BLaER1 (cell line): ENCODE measurements at regions not wholly inside any gene's neighbourhood (a gene's known extent, or its start where the extent isn't known, plus 50 kb on each side); places are given as distances from the start of the nearest gene placed in this dataset.

Experiments used
- H3K27ac ChIP-seq: shearing (Covaris generic); formaldehyde crosslinking; 2 replicates; pipeline ENCODE4 v1.8.1; 2022
- H3K27me3 ChIP-seq: shearing (Covaris generic); formaldehyde crosslinking; 2 replicates; pipeline ENCODE4 v1.8.1; 2022
- H3K36me3 ChIP-seq: shearing (Covaris generic); formaldehyde crosslinking; 2 replicates; pipeline ENCODE4 v1.8.1; 2022
- H3K4me1 ChIP-seq: shearing (Covaris generic); formaldehyde crosslinking; 2 replicates; pipeline ENCODE4 v1.8.1; 2022
- H3K4me2 ChIP-seq: shearing (Covaris generic); formaldehyde crosslinking; 2 replicates; pipeline ENCODE4 v1.8.1; 2022
- H3K4me3 ChIP-seq: shearing (Covaris generic); formaldehyde crosslinking; 2 replicates; pipeline ENCODE4 v1.8.1; 2022
- H3K9ac ChIP-seq: shearing (Covaris generic); formaldehyde crosslinking; 2 replicates; pipeline ENCODE4 v1.8.1; 2022
- H3K9me3 ChIP-seq: shearing (Covaris generic); formaldehyde crosslinking; 2 replicates; pipeline ENCODE4 v1.8.1; 2022
- H4K20me1 ChIP-seq: shearing (Covaris generic); formaldehyde crosslinking; 2 replicates; pipeline ENCODE4 v1.8.1; 2022
- Cebpa-rat ChIP-seq: shearing (Covaris generic); IDR thresholded peaks from 2 replicates; pipeline ENCODE4 v1.8.1; 2022

GRCh38 chr1:147080671-147081394, 91.4 kb downstream of the PRKAB2 start:
- Histone ChIP-seq H3K4me2 (no peak overlapping the region), H3K27ac (no peak overlapping the region), H3K4me1 (peaks cover 14% of the 10 kb centered on the region; the same call in 1 of the 2 replicates), H3K4me3 (no peak overlapping the region), H3K27me3 (peaks cover 79% of the 10 kb centered on the region), H3K9me3 (peaks cover 79% of the 10 kb centered on the region), H3K9ac (no peak overlapping the region), H4K20me1 (no peaks in the 10 kb centered on the region), H3K36me3 (no peaks in the 10 kb centered on the region)
- no peak for TF ChIP-seq Cebpa-rat

GRCh38 chr1:147080006-147080661, 92.1 kb downstream of the PRKAB2 start:
- Histone ChIP-seq H3K4me3 (peak overlapping the region; percentile 36; the same call in 1 of the 2 replicates), H3K4me1 (peaks cover 13% of the 10 kb centered on the region; the same call in 1 of the 2 replicates), H3K9me3 (peaks cover 72% of the 10 kb centered on the region), H3K9ac (no peak overlapping the region), H3K27me3 (peaks cover 72% of the 10 kb centered on the region), H3K4me2 (no peak overlapping the region), H3K36me3 (no peaks in the 10 kb centered on the region), H3K27ac (no peak overlapping the region), H4K20me1 (no peaks in the 10 kb centered on the region)
- TF ChIP-seq Cebpa-rat: no peak

DNA sequence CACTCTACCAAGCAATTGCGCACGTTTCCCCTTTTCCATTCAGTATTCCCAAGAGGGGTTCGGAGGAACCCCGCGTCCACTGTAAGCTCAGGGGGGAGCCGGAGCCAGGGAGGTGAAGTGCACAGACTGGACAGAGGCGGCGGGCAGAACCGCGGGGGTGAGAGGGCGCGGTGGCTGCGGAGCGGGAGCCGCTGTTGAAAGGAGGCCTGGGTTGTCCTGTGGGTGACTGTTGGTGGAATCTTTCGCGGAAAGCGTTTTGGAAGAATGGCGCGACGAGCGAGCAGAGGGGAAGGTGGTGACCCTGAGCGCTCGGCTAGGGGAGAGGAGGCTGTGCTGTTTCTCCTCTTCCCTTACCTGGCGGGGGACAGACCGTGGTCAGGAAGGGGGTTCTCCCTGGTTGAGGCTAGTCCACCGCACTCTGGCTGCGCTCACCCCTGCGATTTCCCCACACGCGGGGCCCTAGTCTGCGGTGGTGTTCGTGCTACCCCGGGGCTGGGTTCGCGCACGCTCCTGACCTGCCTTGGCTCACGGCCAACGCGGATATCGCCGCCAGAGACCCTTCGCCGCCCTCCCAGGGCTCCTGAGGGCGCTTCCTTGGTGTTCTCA, 92.8 kb downstream of the PRKAB2 start:
- no peak overlapping the region for H3K4me2 ChIP-seq
- TF ChIP-seq Cebpa-rat: no peak
- peaks cover 6% of the 10 kb centered on the region; the same call in 1 of the 2 replicates for H3K4me1 ChIP-seq
- H3K36me3 ChIP-seq: no peaks in the 10 kb centered on the region
- H4K20me1 ChIP-seq: no peaks in the 10 kb centered on the region
- peaks cover 66% of the 10 kb centered on the region for H3K27me3 ChIP-seq
- H3K9ac ChIP-seq: no peak overlapping the region
- H3K9me3 ChIP-seq: peaks cover 70% of the 10 kb centered on the region
- H3K27ac ChIP-seq: no peak overlapping the region
- peak overlapping the region; percentile 36; the same call in 1 of the 2 replicates for H3K4me3 ChIP-seq

DNA sequence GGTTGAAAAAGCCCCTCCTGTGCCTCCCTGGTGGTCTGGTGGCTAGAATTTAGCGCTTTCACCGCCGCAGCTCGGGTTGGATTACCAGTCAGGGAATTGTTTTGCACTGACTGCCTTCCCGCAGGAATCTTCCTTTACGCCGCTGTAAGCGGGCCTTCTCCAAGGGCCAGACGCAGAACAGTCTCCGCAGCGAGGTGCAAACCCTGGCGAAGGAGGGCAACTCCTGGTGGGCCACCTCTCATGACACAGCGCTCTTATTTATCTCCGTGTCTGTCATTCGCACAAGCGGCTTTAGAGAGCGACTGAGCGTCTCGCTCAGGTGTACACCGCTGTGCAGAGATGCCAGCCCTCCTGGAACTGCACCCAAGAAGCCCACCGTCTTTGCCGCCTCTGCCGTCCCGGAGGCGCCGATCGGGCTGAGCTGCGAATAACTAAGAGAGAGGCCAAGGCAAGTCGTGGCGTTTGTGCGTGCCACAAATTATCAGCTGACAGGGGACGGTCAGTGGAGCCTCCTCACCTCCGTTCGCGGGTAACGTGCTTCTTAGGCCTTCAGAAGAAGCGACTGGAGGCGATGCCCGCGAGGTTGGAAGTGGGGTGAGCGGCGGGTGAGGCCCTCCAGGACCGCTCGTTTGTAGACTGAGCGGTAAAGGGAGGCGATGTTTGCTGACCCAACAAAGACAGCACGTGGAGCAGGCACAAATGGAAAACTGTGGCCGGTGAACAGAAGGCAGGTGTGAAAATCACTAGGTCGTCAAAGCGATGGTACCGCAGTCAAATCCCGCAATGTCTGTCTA, 93.5 kb downstream of the PRKAB2 start:
- Histone ChIP-seq H3K4me2 (no peak overlapping the region), H3K27me3 (peaks cover 59% of the 10 kb centered on the region)

GRCh38 chr1:147077936-147078605, 94.2 kb downstream of the PRKAB2 start:
- Histone ChIP-seq H3K4me3 (no peak overlapping the region), H3K27me3 (peaks cover 52% of the 10 kb centered on the region), H3K9ac (no peak overlapping the region), H3K36me3 (no peaks in the 10 kb centered on the region), H3K4me2 (no peak overlapping the region), H4K20me1 (no peaks in the 10 kb centered on the region), H3K9me3 (peaks cover 59% of the 10 kb centered on the region), H3K27ac (no peak overlapping the region), H3K4me1 (no peaks in the 10 kb centered on the region)
- no peak for TF ChIP-seq Cebpa-rat

More for the DNA sequence above, 93.5 kb downstream of the PRKAB2 start:
- H3K27ac ChIP-seq: no peak overlapping the region
- no peak for TF ChIP-seq Cebpa-rat
- H3K36me3 ChIP-seq: no peaks in the 10 kb centered on the region
- H3K9me3 ChIP-seq: peaks cover 67% of the 10 kb centered on the region
- no peaks in the 10 kb centered on the region for H3K4me1 ChIP-seq
- H3K4me3 ChIP-seq: 0 out of 2 replicates have a peak overlapping the region, but pooled peaks have one; percentile 36
- H4K20me1 ChIP-seq: no peaks in the 10 kb centered on the region
- H3K9ac ChIP-seq: no peak overlapping the region

DNA sequence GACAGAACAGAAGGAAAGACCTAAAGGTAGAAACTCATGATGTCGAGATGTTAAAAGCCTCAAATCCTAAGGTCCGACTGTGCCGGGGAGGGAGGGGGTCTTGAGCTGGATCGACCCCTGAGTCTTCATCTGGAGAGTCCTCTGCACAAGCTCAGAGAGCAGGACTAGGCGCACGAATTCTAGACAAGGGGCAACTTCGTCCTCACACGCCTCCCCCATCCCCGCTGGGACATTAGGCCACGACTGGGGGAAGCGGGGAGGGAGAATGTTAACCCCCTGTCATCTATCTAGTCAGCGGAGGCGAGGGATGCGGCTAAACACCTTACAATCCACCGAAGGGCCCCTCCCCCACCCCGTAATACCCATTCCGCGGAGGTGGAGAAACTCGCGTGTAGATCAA, 94.7 kb downstream of the PRKAB2 start:
- no peak overlapping the region for H3K4me3 ChIP-seq

DNA sequence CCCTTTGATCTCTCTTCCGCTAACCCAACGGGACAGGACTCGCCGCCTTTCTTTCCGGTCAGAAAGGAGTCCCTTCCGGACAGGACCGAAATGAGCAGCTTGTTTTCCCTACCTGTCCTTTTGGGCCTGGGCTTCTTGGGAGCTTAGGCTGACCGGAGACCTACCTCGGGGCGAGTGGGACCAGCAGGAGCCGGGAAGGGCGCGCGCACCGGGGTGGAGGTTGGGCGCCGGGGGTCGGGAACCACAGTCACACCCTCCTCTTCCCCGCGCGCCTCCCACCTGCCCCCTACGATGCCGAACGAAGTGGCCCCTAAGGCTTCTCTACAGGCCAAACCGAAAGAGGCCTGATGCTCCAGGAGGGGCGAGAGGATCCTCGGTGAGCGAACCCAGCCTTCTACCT, 95.2 kb downstream of the PRKAB2 start:
- Histone ChIP-seq H3K4me1 (no peaks in the 10 kb centered on the region), H4K20me1 (no peaks in the 10 kb centered on the region), H3K4me3 (no peak overlapping the region), H3K27me3 (peaks cover 42% of the 10 kb centered on the region), H3K4me2 (no peak overlapping the region), H3K9ac (no peak overlapping the region), H3K9me3 (peaks cover 57% of the 10 kb centered on the region), H3K36me3 (no peaks in the 10 kb centered on the region), H3K27ac (no peak overlapping the region)
- TF ChIP-seq Cebpa-rat: no peak

More for the DNA sequence above, 94.7 kb downstream of the PRKAB2 start:
- Histone ChIP-seq H3K9ac (no peak overlapping the region), H3K27me3 (peaks cover 46% of the 10 kb centered on the region), H3K36me3 (no peaks in the 10 kb centered on the region), H4K20me1 (no peaks in the 10 kb centered on the region), H3K4me1 (no peaks in the 10 kb centered on the region), H3K4me2 (no peak overlapping the region), H3K9me3 (peaks cover 57% of the 10 kb centered on the region), H3K27ac (no peak overlapping the region)
- no peak for TF ChIP-seq Cebpa-rat

- Histone ChIP-seq H3K27ac (no peak overlapping the region), H3K36me3 (no peaks in the 10 kb centered on the region), H3K9ac (no peak overlapping the region), H3K4me2 (no peak overlapping the region), H4K20me1 (no peaks in the 10 kb centered on the region), H3K27me3 (peaks cover 35% of the 10 kb centered on the region), H3K9me3 (peaks cover 56% of the 10 kb centered on the region), H3K4me1 (no peaks in the 10 kb centered on the region), H3K4me3 (no peak overlapping the region)
- no peak for TF ChIP-seq Cebpa-rat
Measured at GRCh38 chr1:147076442-147076841, 95.8 kb downstream of the PRKAB2 start.
